ENCODE measurements at regions not wholly inside any gene's neighbourhood (a gene's known extent, or its start where the extent isn't known, plus 50 kb on each side); places are given as distances from the start of the nearest gene placed in this dataset.
A peak's percentile ranks its signal among the peaks of the same experiment; 100 is the strongest.

- Histone ChIP-seq H3K9ac (ENCODE audit: insufficient read depth, low read length, poor library complexity, severe bottlenecking) (peak overlapping the region; percentile 15), H3K4me3 (replicated peaks in 1 of 3; ENCODE audit: low read depth in 2 of 3, low read length in 3 of 3) (no peak overlapping the region), H3K27me3 (ENCODE audit: control insufficient read depth in 2 of 2, insufficient read depth in 2 of 2, low read length in 2 of 2) (no peaks in the 10 kb centered on the region), H3K4me1 (ENCODE audit: control insufficient read depth in 1 of 2, insufficient read depth in 2 of 2, low read length in 2 of 2) (no peaks in the 10 kb centered on the region), H3K27ac (ENCODE audit: low read depth in 1 of 2, low read length in 2 of 2) (no peak overlapping the region), H3K4me2 (replicated peaks; ENCODE audit: extremely low read depth, low read length, poor library complexity, severe bottlenecking) (no peak overlapping the region), H3K9me3 (replicated peaks in 1 of 2; ENCODE audit: control insufficient read depth in 1 of 2, insufficient read depth in 1 of 2, low read length in 2 of 2) (no peaks in the 10 kb centered on the region), H4K20me1 (ENCODE audit: insufficient read depth, low read length) (no peaks in the 10 kb centered on the region), H2AFZ (ENCODE audit: insufficient read depth, low read depth, low read length, poor library complexity, severe bottlenecking) (no peak overlapping the region), H3K36me3 (replicated peaks in 1 of 2; ENCODE audit: control insufficient read depth in 1 of 2, insufficient read depth in 2 of 2, low read length in 2 of 2) (no peaks in the 10 kb centered on the region), H3K79me2 (ENCODE audit: insufficient read depth, low read length) (no peaks in the 10 kb centered on the region)
- H3K27me3 Mint-ChIP-seq (ENCODE audit: low read depth in 3 of 3) = peaks cover 0 to 2% (median 1%) of the 10 kb centered on the region in 3 donors
- WGBS (ENCODE audit: insufficient coverage) = 86% methylated on average over 1 of the region's 5 CpGs
- H3K4me3 Mint-ChIP-seq = no peak overlapping the region
- intact Hi-C loops (cut with micrococcal nuclease) = loop anchor here in 1 of 2 donors (5.0 to 10.0 kb wide), 2 partner anchors 1084 to 1267 kb away; no protein-coding TSS in a partner anchor
- no peak for DNase-seq
- H3K36me3 Mint-ChIP-seq = no peaks in the 10 kb centered on the region
- H3K4me1 Mint-ChIP-seq = peaks cover 12% of the 10 kb centered on the region
- H3K27ac Mint-ChIP-seq = no peak overlapping the region
- H3K9me3 Mint-ChIP-seq = peaks cover 0 to 1% (median 0%) of the 10 kb centered on the region in 7 donors
- TF ChIP-seq, protein P1, sequence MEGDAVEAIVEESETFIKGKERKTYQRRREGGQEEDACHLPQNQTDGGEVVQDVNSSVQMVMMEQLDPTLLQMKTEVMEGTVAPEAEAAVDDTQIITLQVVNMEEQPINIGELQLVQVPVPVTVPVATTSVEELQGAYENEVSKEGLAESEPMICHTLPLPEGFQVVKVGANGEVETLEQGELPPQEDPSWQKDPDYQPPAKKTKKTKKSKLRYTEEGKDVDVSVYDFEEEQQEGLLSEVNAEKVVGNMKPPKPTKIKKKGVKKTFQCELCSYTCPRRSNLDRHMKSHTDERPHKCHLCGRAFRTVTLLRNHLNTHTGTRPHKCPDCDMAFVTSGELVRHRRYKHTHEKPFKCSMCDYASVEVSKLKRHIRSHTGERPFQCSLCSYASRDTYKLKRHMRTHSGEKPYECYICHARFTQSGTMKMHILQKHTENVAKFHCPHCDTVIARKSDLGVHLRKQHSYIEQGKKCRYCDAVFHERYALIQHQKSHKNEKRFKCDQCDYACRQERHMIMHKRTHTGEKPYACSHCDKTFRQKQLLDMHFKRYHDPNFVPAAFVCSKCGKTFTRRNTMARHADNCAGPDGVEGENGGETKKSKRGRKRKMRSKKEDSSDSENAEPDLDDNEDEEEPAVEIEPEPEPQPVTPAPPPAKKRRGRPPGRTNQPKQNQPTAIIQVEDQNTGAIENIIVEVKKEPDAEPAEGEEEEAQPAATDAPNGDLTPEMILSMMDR (IDR thresholded peaks at IDR 0.05) = no peak
Observed at GRCh38 chr10:30728127-30728526, 98.6 kb upstream of the LYZL2 start.

DNA sequence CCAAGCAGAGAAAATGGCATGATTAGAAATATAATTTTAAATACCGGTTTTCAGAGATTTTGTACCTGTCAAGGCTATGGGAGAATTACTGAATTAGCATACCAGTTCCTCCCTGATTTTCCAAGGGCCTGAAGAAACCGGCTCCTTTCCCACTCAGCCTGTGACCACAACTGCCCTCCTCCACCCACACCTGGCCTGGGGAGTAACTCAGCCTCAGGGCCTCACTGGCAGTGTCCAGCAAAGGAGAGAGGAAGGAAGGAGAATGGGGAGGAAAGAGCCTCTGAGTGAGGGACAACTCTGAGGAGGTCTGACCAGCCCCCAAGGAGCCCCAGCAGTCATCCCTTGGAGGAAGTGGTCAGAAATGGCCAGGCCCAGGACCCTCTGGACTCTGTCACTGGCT, 98.0 kb upstream of the LYZL2 start:
- intact Hi-C loops (cut with micrococcal nuclease) = loop anchor here in 1 of 2 donors (5.0 to 10.0 kb wide), 2 partner anchors 1085 to 1267 kb away; no protein-coding TSS in a partner anchor
- H2AFZ ChIP-seq (ENCODE audit: insufficient read depth, low read depth, low read length, poor library complexity, severe bottlenecking) = no peak overlapping the region
- H3K9ac ChIP-seq (ENCODE audit: insufficient read depth, low read length, poor library complexity, severe bottlenecking) = peak overlapping the region; percentile 15
- Mint-ChIP-seq H3K36me3 (no peaks in the 10 kb centered on the region), H3K4me3 (no peak overlapping the region), H3K4me1 (peaks cover 12% of the 10 kb centered on the region), H3K27ac (no peak overlapping the region), H3K9me3 (peaks cover 0 to 1% (median 0%) of the 10 kb centered on the region in 7 donors), H3K27me3 (ENCODE audit: low read depth in 3 of 3) (peaks cover 0 to 2% (median 1%) of the 10 kb centered on the region in 3 donors)
- no peaks in the 10 kb centered on the region for H3K9me3 ChIP-seq (replicated peaks in 1 of 2; ENCODE audit: control insufficient read depth in 1 of 2, insufficient read depth in 1 of 2, low read length in 2 of 2)
- TF ChIP-seq, protein P1 (IDR thresholded peaks at IDR 0.05) = no peak
- no peak overlapping the region for H3K4me3 ChIP-seq (replicated peaks in 1 of 3; ENCODE audit: low read depth in 2 of 3, low read length in 3 of 3)
- no peak overlapping the region for H3K27ac ChIP-seq (ENCODE audit: low read depth in 1 of 2, low read length in 2 of 2)
- H3K4me2 ChIP-seq (replicated peaks; ENCODE audit: extremely low read depth, low read length, poor library complexity, severe bottlenecking) = no peak overlapping the region
- no peaks in the 10 kb centered on the region for H3K36me3 ChIP-seq (replicated peaks in 1 of 2; ENCODE audit: control insufficient read depth in 1 of 2, insufficient read depth in 2 of 2, low read length in 2 of 2)
- WGBS (ENCODE audit: insufficient coverage) = no CpG with 5 or more reads among the region's 2 CpGs
- DNase-seq = no peak
- H3K4me1 ChIP-seq (ENCODE audit: control insufficient read depth in 1 of 2, insufficient read depth in 2 of 2, low read length in 2 of 2) = no peaks in the 10 kb centered on the region
- no peaks in the 10 kb centered on the region for H3K79me2 ChIP-seq (ENCODE audit: insufficient read depth, low read length)
- no peaks in the 10 kb centered on the region for H4K20me1 ChIP-seq (ENCODE audit: insufficient read depth, low read length)
- H3K27me3 ChIP-seq (ENCODE audit: control insufficient read depth in 2 of 2, insufficient read depth in 2 of 2, low read length in 2 of 2) = no peaks in the 10 kb centered on the region

Measured in CD14-positive monocyte (primary cell).